ENCODE measurements at regions not wholly inside any gene's neighbourhood (a gene's known extent, or its start where the extent isn't known, plus 50 kb on each side); places are given as distances from the start of the nearest gene placed in this dataset.

GRCh38 chr2:150594299-150594698 lies 106.8 kb upstream of the RND3 start:
- H3K4me1 ChIP-seq (ENCODE audit: insufficient read depth, low read length), result no peaks in the 10 kb centered on the region
- 96% methylated on average over 5 of the region's 5 CpGs for WGBS
- no peak overlapping the region for H3K27ac ChIP-seq (ENCODE audit: low read depth, low read length)
- no peaks in the 10 kb centered on the region for H3K9me3 ChIP-seq (ENCODE audit: insufficient read depth, low read depth, low read length)
- no peak overlapping the region for H3K4me3 ChIP-seq (ENCODE audit: low read length)
- no peaks in the 10 kb centered on the region for H3K36me3 ChIP-seq (ENCODE audit: insufficient read depth, low read length)
- no peak overlapping the region for H3K9ac ChIP-seq (ENCODE audit: low read depth, low read length)
- no peaks in the 10 kb centered on the region for H3K27me3 ChIP-seq (ENCODE audit: insufficient read depth, low read length)

- no peak overlapping the region for H3K9ac ChIP-seq (ENCODE audit: low read depth, low read length)
- H3K4me3 ChIP-seq (ENCODE audit: low read length), result no peak overlapping the region
- peaks cover 8% of the 10 kb centered on the region for H3K4me1 ChIP-seq (ENCODE audit: insufficient read depth, low read length)
- no peaks in the 10 kb centered on the region for H3K27me3 ChIP-seq (ENCODE audit: insufficient read depth, low read length)
- no peaks in the 10 kb centered on the region for H3K9me3 ChIP-seq (ENCODE audit: insufficient read depth, low read depth, low read length)
- no peak overlapping the region for H3K27ac ChIP-seq (ENCODE audit: low read depth, low read length)
- 91% methylated on average over 5 of the region's 6 CpGs for WGBS
- no peaks in the 10 kb centered on the region for H3K36me3 ChIP-seq (ENCODE audit: insufficient read depth, low read length)
Measured at GRCh38 chr2:150591496-150592285, 104.2 kb upstream of the RND3 start.

- Histone ChIP-seq H3K27ac (ENCODE audit: low read depth, low read length) (no peak overlapping the region), H3K36me3 (ENCODE audit: insufficient read depth, low read length) (no peaks in the 10 kb centered on the region)
Measured at GRCh38 chr2:150589681-150590080, 102.2 kb upstream of the RND3 start.

GRCh38 chr2:150588506-150588870 lies 101.0 kb upstream of the RND3 start:
- Histone ChIP-seq H3K27me3 (ENCODE audit: insufficient read depth, low read length) (no peaks in the 10 kb centered on the region), H3K4me1 (ENCODE audit: insufficient read depth, low read length) (peaks cover 8% of the 10 kb centered on the region), H3K27ac (ENCODE audit: low read depth, low read length) (no peak overlapping the region), H3K4me3 (ENCODE audit: low read length) (no peak overlapping the region), H3K36me3 (ENCODE audit: insufficient read depth, low read length) (no peaks in the 10 kb centered on the region), H3K9me3 (ENCODE audit: insufficient read depth, low read depth, low read length) (no peaks in the 10 kb centered on the region), H3K9ac (ENCODE audit: low read depth, low read length) (no peak overlapping the region)
- 94% methylated on average over 2 of the region's 2 CpGs for WGBS

More at GRCh38 chr2:150589681-150590080, 102.2 kb upstream of the RND3 start:
- no peak overlapping the region for H3K4me3 ChIP-seq (ENCODE audit: low read length)
- H3K9me3 ChIP-seq (ENCODE audit: insufficient read depth, low read depth, low read length), result no peaks in the 10 kb centered on the region
- peaks cover 8% of the 10 kb centered on the region for H3K4me1 ChIP-seq (ENCODE audit: insufficient read depth, low read length)
- H3K9ac ChIP-seq (ENCODE audit: low read depth, low read length), result no peak overlapping the region
- no peaks in the 10 kb centered on the region for H3K27me3 ChIP-seq (ENCODE audit: insufficient read depth, low read length)
- WGBS, result 91% methylated on average over 2 of the region's 2 CpGs

- Histone ChIP-seq H3K9ac (ENCODE audit: low read depth, low read length) (no peak overlapping the region), H3K27ac (ENCODE audit: low read depth, low read length) (no peak overlapping the region), H3K4me3 (ENCODE audit: low read length) (no peak overlapping the region), H3K9me3 (ENCODE audit: insufficient read depth, low read depth, low read length) (no peaks in the 10 kb centered on the region), H3K36me3 (ENCODE audit: insufficient read depth, low read length) (no peaks in the 10 kb centered on the region), H3K27me3 (ENCODE audit: insufficient read depth, low read length) (no peaks in the 10 kb centered on the region), H3K4me1 (ENCODE audit: insufficient read depth, low read length) (peaks cover 8% of the 10 kb centered on the region)
- WGBS, result 79% methylated on average over 10 of the region's 10 CpGs
Measured at GRCh38 chr2:150587547-150588505, 100.4 kb upstream of the RND3 start.

- H3K9ac ChIP-seq (ENCODE audit: low read depth, low read length), result no peak overlapping the region
- no peaks in the 10 kb centered on the region for H3K36me3 ChIP-seq (ENCODE audit: insufficient read depth, low read length)
- H3K4me1 ChIP-seq (ENCODE audit: insufficient read depth, low read length), result peaks cover 8% of the 10 kb centered on the region
- no peak overlapping the region for H3K4me3 ChIP-seq (ENCODE audit: low read length)
- no peaks in the 10 kb centered on the region for H3K27me3 ChIP-seq (ENCODE audit: insufficient read depth, low read length)
- no peak overlapping the region for H3K27ac ChIP-seq (ENCODE audit: low read depth, low read length)
- WGBS, result 88% methylated on average over 3 of the region's 3 CpGs
- no peaks in the 10 kb centered on the region for H3K9me3 ChIP-seq (ENCODE audit: insufficient read depth, low read depth, low read length)
Measured at GRCh38 chr2:150586858-150587257, 99.4 kb upstream of the RND3 start.

- Histone ChIP-seq H3K9ac (ENCODE audit: low read depth, low read length) (no peak overlapping the region), H3K4me1 (ENCODE audit: insufficient read depth, low read length) (peaks cover 8% of the 10 kb centered on the region), H3K4me3 (ENCODE audit: low read length) (no peak overlapping the region), H3K27me3 (ENCODE audit: insufficient read depth, low read length) (no peaks in the 10 kb centered on the region), H3K9me3 (ENCODE audit: insufficient read depth, low read depth, low read length) (no peaks in the 10 kb centered on the region), H3K36me3 (ENCODE audit: insufficient read depth, low read length) (no peaks in the 10 kb centered on the region), H3K27ac (ENCODE audit: low read depth, low read length) (no peak overlapping the region)
- 94% methylated on average over 3 of the region's 4 CpGs for WGBS
Measured at GRCh38 chr2:150585221-150585971, 97.9 kb upstream of the RND3 start.

GRCh38 chr2:150584081-150584480 lies 96.6 kb upstream of the RND3 start:
- no peaks in the 10 kb centered on the region for H3K27me3 ChIP-seq (ENCODE audit: insufficient read depth, low read length)
- WGBS, result 93% methylated on average over 4 of the region's 4 CpGs
- no peak overlapping the region for H3K4me3 ChIP-seq (ENCODE audit: low read length)
- H3K9ac ChIP-seq (ENCODE audit: low read depth, low read length), result no peak overlapping the region
- no peaks in the 10 kb centered on the region for H3K36me3 ChIP-seq (ENCODE audit: insufficient read depth, low read length)
- peaks cover 8% of the 10 kb centered on the region for H3K4me1 ChIP-seq (ENCODE audit: insufficient read depth, low read length)
- peaks cover 6% of the 10 kb centered on the region; the same call in 1 of the 2 replicates for H3K9me3 ChIP-seq (ENCODE audit: insufficient read depth, low read depth, low read length)
- H3K27ac ChIP-seq (ENCODE audit: low read depth, low read length), result no peak overlapping the region

GRCh38 chr2:150581717-150582472 lies 94.4 kb upstream of the RND3 start:
- Histone ChIP-seq H3K27me3 (ENCODE audit: insufficient read depth, low read length) (no peaks in the 10 kb centered on the region), H3K9ac (ENCODE audit: low read depth, low read length) (no peak overlapping the region), H3K27ac (ENCODE audit: low read depth, low read length) (no peak overlapping the region), H3K9me3 (ENCODE audit: insufficient read depth, low read depth, low read length) (peaks cover 24% of the 10 kb centered on the region), H3K4me1 (ENCODE audit: insufficient read depth, low read length) (no peaks in the 10 kb centered on the region), H3K36me3 (ENCODE audit: insufficient read depth, low read length) (no peaks in the 10 kb centered on the region), H3K4me3 (ENCODE audit: low read length) (no peak overlapping the region)
- 93% methylated on average over 5 of the region's 5 CpGs for WGBS

GRCh38 chr2:150578481-150578880 lies 91.0 kb upstream of the RND3 start:
- Histone ChIP-seq H3K9ac (ENCODE audit: low read depth, low read length) (no peak overlapping the region), H3K36me3 (ENCODE audit: insufficient read depth, low read length) (no peaks in the 10 kb centered on the region), H3K9me3 (ENCODE audit: insufficient read depth, low read depth, low read length) (peaks cover 24% of the 10 kb centered on the region), H3K27ac (ENCODE audit: low read depth, low read length) (no peak overlapping the region), H3K4me3 (ENCODE audit: low read length) (no peak overlapping the region), H3K27me3 (ENCODE audit: insufficient read depth, low read length) (no peaks in the 10 kb centered on the region), H3K4me1 (ENCODE audit: insufficient read depth, low read length) (no peaks in the 10 kb centered on the region)
- whole genome bisulfite sequencing, result 94% methylated on average over 2 of the region's 2 CpGs

Measured in HUES64 (cell line).